ENCODE measurements at regions not wholly inside any gene's neighbourhood (a gene's known extent, or its start where the extent isn't known, plus 50 kb on each side); places are given as distances from the start of the nearest gene placed in this dataset.

GRCh38 chr15:62879770-62880169 is 162.8 kb upstream of the TPM1 start:
- CTCF ChIA-PET: interaction anchor here (0.7 kb wide), 1 partner anchor 128 kb away, joined by 3 read pairs; no protein-coding TSS in a partner anchor
- no peak overlapping the region for H3K27ac Mint-ChIP-seq (ENCODE audit: low read depth, unreplicated experiment)

GRCh38 chr15:62880278-62880677 is 162.3 kb upstream of the TPM1 start:
- CTCF ChIA-PET: no interaction called here
- BruUV-seq (replicated peaks): no TSS peak
- Mint-ChIP-seq H3K4me1 (ENCODE audit: insufficient read depth, unreplicated experiment) (no peaks in the 10 kb centered on the region), H3K36me3 (ENCODE audit: insufficient read depth, unreplicated experiment) (no peaks in the 10 kb centered on the region), H3K27me3 (ENCODE audit: insufficient read depth, unreplicated experiment) (no peaks in the 10 kb centered on the region), H3K27ac (ENCODE audit: low read depth, unreplicated experiment) (no peak overlapping the region), H3K4me3 (ENCODE audit: unreplicated experiment) (no peak overlapping the region), H3K9me3 (ENCODE audit: unreplicated experiment) (no peaks in the 10 kb centered on the region)
- intact Hi-C loops (cut with micrococcal nuclease): no loop called here
- TF ChIP-seq, protein P1, sequence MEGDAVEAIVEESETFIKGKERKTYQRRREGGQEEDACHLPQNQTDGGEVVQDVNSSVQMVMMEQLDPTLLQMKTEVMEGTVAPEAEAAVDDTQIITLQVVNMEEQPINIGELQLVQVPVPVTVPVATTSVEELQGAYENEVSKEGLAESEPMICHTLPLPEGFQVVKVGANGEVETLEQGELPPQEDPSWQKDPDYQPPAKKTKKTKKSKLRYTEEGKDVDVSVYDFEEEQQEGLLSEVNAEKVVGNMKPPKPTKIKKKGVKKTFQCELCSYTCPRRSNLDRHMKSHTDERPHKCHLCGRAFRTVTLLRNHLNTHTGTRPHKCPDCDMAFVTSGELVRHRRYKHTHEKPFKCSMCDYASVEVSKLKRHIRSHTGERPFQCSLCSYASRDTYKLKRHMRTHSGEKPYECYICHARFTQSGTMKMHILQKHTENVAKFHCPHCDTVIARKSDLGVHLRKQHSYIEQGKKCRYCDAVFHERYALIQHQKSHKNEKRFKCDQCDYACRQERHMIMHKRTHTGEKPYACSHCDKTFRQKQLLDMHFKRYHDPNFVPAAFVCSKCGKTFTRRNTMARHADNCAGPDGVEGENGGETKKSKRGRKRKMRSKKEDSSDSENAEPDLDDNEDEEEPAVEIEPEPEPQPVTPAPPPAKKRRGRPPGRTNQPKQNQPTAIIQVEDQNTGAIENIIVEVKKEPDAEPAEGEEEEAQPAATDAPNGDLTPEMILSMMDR (IDR thresholded peaks at IDR 0.05; ENCODE audit: unreplicated experiment): no peak
- POLR2A ChIA-PET: interaction anchor here (0.7 to 1.0 kb wide), 3 partner anchors 9 to 96 kb away, joined by 3 to 6 read pairs (median 5); no protein-coding TSS in a partner anchor
- DNase-seq (ENCODE audit: unreplicated experiment): no peak

More at GRCh38 chr15:62879770-62880169, 162.8 kb upstream of the TPM1 start:
- TF ChIP-seq, protein P1 (IDR thresholded peaks at IDR 0.05; ENCODE audit: unreplicated experiment): no peak
- intact Hi-C loops (cut with micrococcal nuclease): no loop called here
- H3K36me3 Mint-ChIP-seq (ENCODE audit: insufficient read depth, unreplicated experiment): no peaks in the 10 kb centered on the region
- no peaks in the 10 kb centered on the region for H3K4me1 Mint-ChIP-seq (ENCODE audit: insufficient read depth, unreplicated experiment)
- no peaks in the 10 kb centered on the region for H3K9me3 Mint-ChIP-seq (ENCODE audit: unreplicated experiment)
- BruUV-seq (replicated peaks): no TSS peak
- no peak for DNase-seq (ENCODE audit: unreplicated experiment)
- H3K27me3 Mint-ChIP-seq (ENCODE audit: insufficient read depth, unreplicated experiment): no peaks in the 10 kb centered on the region
- POLR2A ChIA-PET: interaction anchor here (0.7 to 1.0 kb wide), 3 partner anchors 9 to 95 kb away, joined by 3 to 6 read pairs (median 4); no protein-coding TSS in a partner anchor
- no peak overlapping the region for H3K4me3 Mint-ChIP-seq (ENCODE audit: unreplicated experiment)

- no peaks in the 10 kb centered on the region for H3K9me3 Mint-ChIP-seq (ENCODE audit: unreplicated experiment)
- intact Hi-C loops (cut with micrococcal nuclease): no loop called here
- no peaks in the 10 kb centered on the region for H3K27me3 Mint-ChIP-seq (ENCODE audit: insufficient read depth, unreplicated experiment)
- DNase-seq (ENCODE audit: unreplicated experiment): no peak
- CTCF ChIA-PET: no interaction called here
- H3K27ac Mint-ChIP-seq (ENCODE audit: low read depth, unreplicated experiment): no peak overlapping the region
- H3K4me1 Mint-ChIP-seq (ENCODE audit: insufficient read depth, unreplicated experiment): no peaks in the 10 kb centered on the region
- TF ChIP-seq, protein P1 (IDR thresholded peaks at IDR 0.05; ENCODE audit: unreplicated experiment): no peak
- no TSS peak for BruUV-seq (replicated peaks)
- no peaks in the 10 kb centered on the region for H3K36me3 Mint-ChIP-seq (ENCODE audit: insufficient read depth, unreplicated experiment)
- POLR2A ChIA-PET: interaction anchor here (1.0 kb wide), 2 partner anchors 8 to 9 kb away, joined by 5 to 6 read pairs; no protein-coding TSS in a partner anchor
- no peak overlapping the region for H3K4me3 Mint-ChIP-seq (ENCODE audit: unreplicated experiment)
These were observed 161.5 kb upstream of the TPM1 start for GRCh38 chr15:62881056-62881455.

DNA sequence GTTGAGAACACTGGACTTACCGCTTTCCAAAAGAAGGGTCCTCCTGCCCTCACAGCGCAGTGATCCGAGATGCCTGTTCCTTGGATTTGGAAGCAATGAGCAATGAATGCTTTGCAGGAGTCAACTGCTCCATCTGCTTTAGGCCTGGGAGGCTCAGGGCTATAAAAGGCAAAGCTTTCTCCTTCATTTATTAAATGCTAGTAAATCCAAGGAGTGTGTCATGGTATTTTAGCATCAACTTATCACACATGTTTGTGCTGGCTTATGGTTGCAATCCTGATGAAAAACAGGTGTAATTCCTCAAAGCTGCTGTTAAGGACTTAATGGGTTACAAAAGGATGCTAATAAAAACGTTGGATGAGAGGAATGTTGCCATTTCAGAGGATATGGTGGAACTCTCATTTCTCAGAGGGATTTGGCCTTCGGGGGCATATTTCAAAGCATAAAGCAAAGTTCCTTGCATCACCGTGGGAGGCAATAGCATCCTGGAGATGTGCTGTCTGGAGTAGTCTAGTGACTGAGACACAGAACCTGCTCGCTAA is 158.5 kb upstream of the TPM1 start:
- CTCF ChIA-PET: interaction anchor here (1.7 kb wide), 1 partner anchor 12 kb away, joined by 6 read pairs; no protein-coding TSS in a partner anchor
- BruUV-seq (replicated peaks): no TSS peak
- Mint-ChIP-seq H3K4me3 (ENCODE audit: unreplicated experiment) (no peak overlapping the region), H3K4me1 (ENCODE audit: insufficient read depth, unreplicated experiment) (peaks cover 11% of the 10 kb centered on the region), H3K27ac (ENCODE audit: low read depth, unreplicated experiment) (no peak overlapping the region), H3K27me3 (ENCODE audit: insufficient read depth, unreplicated experiment) (no peaks in the 10 kb centered on the region), H3K36me3 (ENCODE audit: insufficient read depth, unreplicated experiment) (no peaks in the 10 kb centered on the region), H3K9me3 (ENCODE audit: unreplicated experiment) (no peaks in the 10 kb centered on the region)
- intact Hi-C loops (cut with micrococcal nuclease): no loop called here
- POLR2A ChIA-PET: no interaction called here
- no peak for DNase-seq (ENCODE audit: unreplicated experiment)
- TF ChIP-seq, protein P1 (IDR thresholded peaks at IDR 0.05; ENCODE audit: unreplicated experiment): no peak
